RWPE2 (cell line): ENCODE measurements at regions not wholly inside any gene's neighbourhood (a gene's known extent, or its start where the extent isn't known, plus 50 kb on each side); places are given as distances from the start of the nearest gene placed in this dataset.

Source experiments
- ATAC-seq: fragments of 200-7000 bp; cut with Tn5 transposase; 3 replicates; pipeline ENCODE4 v1.9.1; 2021; ENCODE audit warnings: low read depth
- DNase-seq: peaks from one replicate; pipeline ENCODE4 v3.0.0-alpha.2; 2020; ENCODE audit warnings: low spot score
- H3K27ac ChIP-seq: fragments of 450-650 bp; 2 replicates; pipeline ENCODE4 v1.5.1; 2017; ENCODE audit warnings: mild to moderate bottlenecking; ENCODE audit not compliant: poor library complexity, severe bottlenecking
- H3K27me3 ChIP-seq: fragments of 250-450 bp; sonication (Bioruptor Pico); 2 replicates; pipeline ENCODE4 v1.5.1; 2021; ENCODE audit warnings: mild to moderate bottlenecking, moderate library complexity; ENCODE audit not compliant: insufficient read depth, poor library complexity, severe bottlenecking
- H3K36me3 ChIP-seq: fragments of 250-450 bp; sonication (Bioruptor Pico); 2 replicates; pipeline ENCODE4 v1.5.1; 2020; ENCODE audit warnings: low read depth, mild to moderate bottlenecking, moderate library complexity
- H3K4me1 ChIP-seq: fragments of 250-450 bp; sonication (Bioruptor Pico); 2 replicates; pipeline ENCODE4 v1.5.1; 2021; ENCODE audit warnings: mild to moderate bottlenecking, moderate library complexity; ENCODE audit not compliant: insufficient read depth, poor library complexity, severe bottlenecking
- H3K4me3 ChIP-seq: fragments of 250-450 bp; sonication (Bioruptor Pico); 2 replicates; pipeline ENCODE4 v1.5.1; 2021; ENCODE audit warnings: mild to moderate bottlenecking, moderate library complexity; ENCODE audit not compliant: severe bottlenecking
- H3K9me3 ChIP-seq: fragments of 250-450 bp; sonication (Bioruptor Pico); 2 replicates; pipeline ENCODE4 v1.5.1; 2021; ENCODE audit warnings: mild to moderate bottlenecking, moderate library complexity; ENCODE audit not compliant: severe bottlenecking
- CTCF ChIP-seq: fragments of 450-650 bp; IDR thresholded peaks from one replicate; pipeline ENCODE4 v1.5.1; 2017; ENCODE audit warnings: mild to moderate bottlenecking, moderate library complexity; ENCODE audit not compliant: poor library complexity, severe bottlenecking

DNA sequence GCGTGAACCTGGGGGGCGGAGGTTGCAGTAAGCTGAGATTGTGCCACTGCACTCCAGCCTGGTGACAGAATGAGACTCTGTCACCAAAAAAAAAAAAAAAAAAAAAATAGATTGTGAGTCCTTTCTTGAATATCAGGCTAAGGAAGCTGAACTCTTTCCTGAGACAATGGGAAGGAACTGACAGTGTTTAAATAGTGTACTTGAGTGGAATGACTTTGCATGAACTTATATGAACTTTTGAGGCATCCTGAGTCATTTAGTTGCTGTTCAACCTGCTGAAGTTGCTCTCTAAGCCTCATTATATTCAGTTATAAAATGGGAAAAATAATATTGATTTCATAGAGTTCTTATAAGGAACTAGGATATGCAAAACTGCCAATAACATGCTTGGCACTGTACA, 79.3 kb upstream of the LIMCH1 start:
- Histone ChIP-seq H3K27ac (no peak overlapping the region), H3K9me3 (no peaks in the 10 kb centered on the region), H3K4me3 (no peak overlapping the region), H3K4me1 (peaks cover 23% of the 10 kb centered on the region), H3K36me3 (no peaks in the 10 kb centered on the region; the same call in 1 of the 2 replicates), H3K27me3 (no peaks in the 10 kb centered on the region)
- ATAC-seq: no peak
- DNase-seq: no peak
- TF ChIP-seq CTCF: no peak

- Histone ChIP-seq H3K27ac (no peak overlapping the region), H3K27me3 (no peaks in the 10 kb centered on the region), H3K4me3 (no peak overlapping the region), H3K4me1 (peaks cover 4% of the 10 kb centered on the region), H3K9me3 (no peaks in the 10 kb centered on the region), H3K36me3 (no peaks in the 10 kb centered on the region; the same call in 1 of the 2 replicates)
- ATAC-seq (no peak), DNase-seq (no peak)
- TF ChIP-seq CTCF: no peak
Observed at GRCh38 chr4:41460641-41461040, 77.3 kb upstream of the LIMCH1 start.

DNA sequence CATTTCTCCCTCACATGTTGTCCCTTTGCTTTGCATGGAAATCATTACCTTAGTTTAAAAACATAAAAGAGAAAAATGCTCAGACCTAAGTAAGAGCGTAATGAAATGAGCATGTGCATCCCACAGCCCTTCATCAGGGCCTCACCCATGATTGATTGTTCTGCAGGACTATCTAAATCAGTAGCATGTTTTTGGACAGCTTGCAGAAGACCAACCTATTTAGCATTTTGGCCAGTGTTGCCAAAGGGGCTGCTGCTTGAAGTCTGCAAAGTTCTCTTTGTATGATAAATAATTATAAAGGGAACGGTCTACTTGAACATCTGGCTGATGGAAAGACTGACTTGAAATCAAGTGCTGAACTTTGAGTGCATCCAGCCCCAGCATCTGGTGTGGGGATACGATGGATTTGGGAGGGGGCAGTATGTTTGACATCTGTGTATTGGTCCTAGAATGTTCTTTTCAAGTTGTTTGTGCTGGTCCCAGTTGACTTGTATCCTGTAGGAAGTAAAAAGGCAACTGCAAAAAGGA, 76.1 kb upstream of the LIMCH1 start:
- H3K4me3 ChIP-seq: no peak overlapping the region
- H3K4me1 ChIP-seq: no peaks in the 10 kb centered on the region
- no peaks in the 10 kb centered on the region for H3K27me3 ChIP-seq
- H3K27ac ChIP-seq: no peak overlapping the region
- DNase-seq (no peak), ATAC-seq (no peak)
- H3K36me3 ChIP-seq: peaks cover 5% of the 10 kb centered on the region; the same call in 1 of the 2 replicates
- TF ChIP-seq CTCF: no peak
- H3K9me3 ChIP-seq: no peaks in the 10 kb centered on the region

DNA sequence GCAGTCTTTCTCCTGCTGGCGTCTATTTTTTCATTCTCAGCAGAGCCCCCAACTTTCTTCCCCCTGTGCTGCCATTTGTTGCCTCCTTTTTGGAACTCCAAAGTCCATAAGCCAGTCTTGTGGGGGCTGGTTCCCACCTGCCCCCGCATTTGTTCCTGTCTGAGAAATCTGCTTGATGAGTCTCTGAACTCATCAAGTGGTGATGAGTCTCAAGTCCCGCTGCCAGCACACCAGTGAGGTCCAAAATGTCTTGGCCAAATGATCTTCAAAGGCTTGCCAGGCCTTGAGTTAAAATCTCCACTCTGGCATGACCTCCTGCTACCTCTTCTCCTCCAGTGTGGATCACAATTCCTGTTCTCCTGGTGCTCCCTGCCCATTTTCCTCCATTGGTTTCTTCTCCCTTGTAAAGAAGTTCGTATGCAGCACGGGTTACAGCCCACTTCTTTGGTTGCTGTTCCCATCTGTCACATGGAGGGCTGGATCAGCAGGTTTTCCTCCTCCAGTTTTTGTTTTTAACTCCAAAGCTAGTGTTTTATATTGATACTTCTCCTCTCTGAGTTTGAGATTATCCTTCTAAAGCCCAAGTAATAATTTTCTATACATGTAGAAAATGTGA, 72.7 kb upstream of the LIMCH1 start:
- H3K27ac ChIP-seq: no peak overlapping the region
- H3K4me1 ChIP-seq: no peaks in the 10 kb centered on the region
- no peaks in the 10 kb centered on the region for H3K9me3 ChIP-seq
- H3K36me3 ChIP-seq: peaks cover 7% of the 10 kb centered on the region
- ATAC-seq (no peak), DNase-seq (no peak)
- TF ChIP-seq CTCF: no peak
- H3K27me3 ChIP-seq: no peaks in the 10 kb centered on the region
- H3K4me3 ChIP-seq: no peak overlapping the region

GRCh38 chr4:41466249-41466648, 71.7 kb upstream of the LIMCH1 start:
- peaks cover 2% of the 10 kb centered on the region for H3K4me1 ChIP-seq
- H3K36me3 ChIP-seq: peaks cover 7% of the 10 kb centered on the region; the same call in 1 of the 2 replicates
- no peaks in the 10 kb centered on the region for H3K27me3 ChIP-seq
- TF ChIP-seq CTCF: no peak
- DNase-seq (no peak), ATAC-seq (no peak)
- H3K27ac ChIP-seq: no peak overlapping the region
- H3K9me3 ChIP-seq: no peaks in the 10 kb centered on the region
- no peak overlapping the region for H3K4me3 ChIP-seq
